Heart right ventricle (tissue), 16 donors: ENCODE measurements at regions not wholly inside any gene's neighbourhood (a gene's known extent, or its start where the extent isn't known, plus 50 kb on each side); places are given as distances from the start of the nearest gene placed in this dataset.

Experiments used
- ATAC-seq, 8 donors: fragments of 200-7000 bp; cut with Tn5 transposase; one replicate each; pipeline ENCODE4 v1.9.1; 2020; ENCODE audit warnings: mild to moderate bottlenecking in 8 of 8, moderate library complexity in 8 of 8, moderate number of reproducible peaks in 1 of 8
- DNase-seq, 2 donors: peaks; one replicate each; pipeline ENCODE4 v3.0.0-alpha.2; 2020
- H3K27ac ChIP-seq, 10 donors: fragments of 200-600 bp; sonication (generic) in 2 of 10; one replicate each; pipeline versions ENCODE4 v1.5.0 to v1.8.0; 2020 to 2022; ENCODE audit warnings: mild to moderate bottlenecking in 3 of 10
- H3K27me3 ChIP-seq, 7 donors: fragments of 200-600 bp; one replicate each; pipeline ENCODE4 v1.8.0; 2021 to 2022; ENCODE audit warnings: mild to moderate bottlenecking in 2 of 7
- H3K36me3 ChIP-seq, 9 donors: fragments of 200-600 bp; sonication (generic) in 1 of 9; one replicate each; pipeline versions ENCODE4 v1.5.0 to v1.8.0; 2020 to 2022; ENCODE audit warnings: mild to moderate bottlenecking in 2 of 9
- H3K4me1 ChIP-seq, 9 donors: fragments of 200-600 bp; sonication (generic) in 1 of 9; one replicate each; pipeline versions ENCODE4 v1.5.0 to v1.8.0; 2020 to 2022; ENCODE audit warnings: mild to moderate bottlenecking in 4 of 9
- H3K4me3 ChIP-seq, 10 donors: fragments of 200-600 bp; sonication (generic) in 2 of 10; one replicate each; pipeline versions ENCODE4 v1.5.0 to v1.8.0; 2020 to 2022; ENCODE audit warnings: mild to moderate bottlenecking in 7 of 10, moderate library complexity in 2 of 10
- H3K9me3 ChIP-seq, 11 donors: fragments of 200-600 bp in 10 of 11; sonication (generic) in 2 of 11; one replicate each; pipeline versions ENCODE4 v1.5.0 to v1.8.0; 2013 to 2022; ENCODE audit warnings: mild to moderate bottlenecking in 2 of 11, control low read depth in 1 of 11, moderate library complexity in 1 of 11
- WGBS, 2 donors: extraction: QIAGEN DNeasy Blood & Tissue Kit; methylation state at CpG; one replicate each; pipeline ENCODE4 v1.1.7; 2013; ENCODE audit warnings: inconsistent platforms in 1 of 2; 5-methylcytosine and 5-hydroxymethylcytosine counted together
- intact Hi-C, 10 donors: fragments of 100-400 bp; cut with DNase I; formaldehyde crosslinking; loops; one replicate each; pipeline versions ENCODE4 v1.11.1 to v1.14.2; 2022
- TF ChIP-seq, protein P1 (sequence below), 9 donors: fragments of 200-600 bp; sonication (generic) in 2 of 9; IDR thresholded peaks; one replicate each; pipeline versions ENCODE4 v1.5.0 to v1.8.0; 2021 to 2022; ENCODE audit warnings: antibody characterized with exemption in 9 of 9, mild to moderate bottlenecking in 5 of 9, moderate library complexity in 1 of 9
- donor health status: Arrhythmogenic right ventricular cardiomyopathy.
- donor health status: ischemic (EF 13 %, LVEDD 7.1; RV severe dilation, severe dysfunction).
- donor health status: healthy with polysubstance abuse.
- donor health status: DM: no; HTN: yes; CAD: no.
- donor health status: DM: no; HTN: no; CAD: no.
- donor health status: ischemic (EF 25% LVEDD 6.9; RV normal size, moderate dysfunction).
- donor health status: ischemic (EF 25% LVEDD 5.7; RV mildly dilated, moderate dysfunction).
- donor health status: healthy.
- donor health status: DM: yes; HTN: yes; CAD: no.
- donor health status: Ischemic cardiomyopathy.
- donor health status: ischemic (EF 35%, LVEDD 5.7; RV mildly dilated, moderate dysfunction).
- donor health status: nonischemic (EF 11% LVEDD 7.7; RV severe dilation, severe dysfunction).
- donor health status: DM: yes; HTN: yes; CAD: no.
- donor health status: PGD.
- donor health status: ischemic (EF 29% LVEDD 5.4; RV normal size, mild dysfunction).
- donor health status: nonischemic (EF 23%, LVEDD 6.1; RV moderate dilation, normal function).

DNA sequence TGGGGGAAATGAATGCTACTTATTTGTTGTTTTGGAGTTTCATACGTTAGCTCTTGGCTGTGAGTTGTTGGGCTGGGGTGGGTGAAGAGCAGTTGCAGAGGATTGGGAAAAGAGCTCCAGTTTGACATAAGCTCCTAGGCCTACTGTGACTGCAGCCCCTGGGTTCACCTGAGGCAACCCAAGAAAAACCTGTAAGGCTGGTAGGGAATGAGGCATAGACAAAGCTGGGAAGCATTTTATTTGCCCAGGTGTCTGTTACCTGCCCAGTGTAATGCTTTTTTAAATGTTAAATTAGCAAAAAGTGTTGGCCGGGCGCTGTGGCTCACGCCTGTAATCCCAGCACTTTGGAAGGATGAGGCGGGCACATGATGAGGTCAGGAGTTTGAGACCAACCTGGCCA lies 160.0 kb downstream of the FHIP1A start:
- Histone ChIP-seq H3K4me3 (no peak overlapping the region), H3K9me3 (no peaks in the 10 kb centered on the region), H3K4me1 (peaks cover 0 to 9% (median 0%) of the 10 kb centered on the region in 9 donors), H3K36me3 (no peaks in the 10 kb centered on the region), H3K27ac (no peak overlapping the region), H3K27me3 (no peaks in the 10 kb centered on the region)
- DNase-seq (no peak), ATAC-seq (no peak)
- WGBS, 2 donors: 90 to 91% methylated on average over 5 of the region's 5 CpGs
- TF ChIP-seq, protein P1, sequence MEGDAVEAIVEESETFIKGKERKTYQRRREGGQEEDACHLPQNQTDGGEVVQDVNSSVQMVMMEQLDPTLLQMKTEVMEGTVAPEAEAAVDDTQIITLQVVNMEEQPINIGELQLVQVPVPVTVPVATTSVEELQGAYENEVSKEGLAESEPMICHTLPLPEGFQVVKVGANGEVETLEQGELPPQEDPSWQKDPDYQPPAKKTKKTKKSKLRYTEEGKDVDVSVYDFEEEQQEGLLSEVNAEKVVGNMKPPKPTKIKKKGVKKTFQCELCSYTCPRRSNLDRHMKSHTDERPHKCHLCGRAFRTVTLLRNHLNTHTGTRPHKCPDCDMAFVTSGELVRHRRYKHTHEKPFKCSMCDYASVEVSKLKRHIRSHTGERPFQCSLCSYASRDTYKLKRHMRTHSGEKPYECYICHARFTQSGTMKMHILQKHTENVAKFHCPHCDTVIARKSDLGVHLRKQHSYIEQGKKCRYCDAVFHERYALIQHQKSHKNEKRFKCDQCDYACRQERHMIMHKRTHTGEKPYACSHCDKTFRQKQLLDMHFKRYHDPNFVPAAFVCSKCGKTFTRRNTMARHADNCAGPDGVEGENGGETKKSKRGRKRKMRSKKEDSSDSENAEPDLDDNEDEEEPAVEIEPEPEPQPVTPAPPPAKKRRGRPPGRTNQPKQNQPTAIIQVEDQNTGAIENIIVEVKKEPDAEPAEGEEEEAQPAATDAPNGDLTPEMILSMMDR (IDR thresholded peaks at IDR 0.05): no peak
- intact Hi-C loops: no loop called here

DNA sequence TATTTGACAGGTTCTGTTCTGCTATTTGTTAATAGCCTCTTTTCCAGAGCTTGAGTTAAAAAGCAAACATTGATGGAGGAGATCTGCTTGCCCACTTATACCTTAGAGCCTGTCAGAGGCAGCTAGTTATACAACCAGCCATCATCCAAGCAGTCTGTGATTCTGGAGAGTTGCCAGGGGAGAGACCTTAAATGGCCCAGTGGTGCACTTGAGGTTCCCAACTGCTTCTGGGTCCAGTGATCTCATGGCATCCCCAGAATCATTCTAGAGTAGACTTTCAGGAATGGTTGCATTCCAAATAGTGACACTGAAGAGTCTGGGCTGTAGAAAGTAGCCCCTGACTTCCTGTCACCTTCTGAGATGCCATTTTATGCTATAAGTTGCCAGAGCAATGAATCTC lies 160.7 kb downstream of the FHIP1A start:
- Histone ChIP-seq H3K4me1 (peaks cover 0 to 9% (median 0%) of the 10 kb centered on the region in 9 donors), H3K36me3 (no peaks in the 10 kb centered on the region), H3K4me3 (no peak overlapping the region), H3K27me3 (no peaks in the 10 kb centered on the region), H3K27ac (no peak overlapping the region), H3K9me3 (no peaks in the 10 kb centered on the region)
- ATAC-seq: peak in 7 of 8 donors; percentile 58 to 84 (median 77)
- intact Hi-C loops: loop anchor here in 1 of 10 donors (10.0 kb wide), 1 partner anchor 175 kb away; no protein-coding TSS in a partner anchor
- peak in 1 of 2 donors; percentile 31 for DNase-seq
- TF ChIP-seq, protein P1 (IDR thresholded peaks at IDR 0.05): no peak

DNA sequence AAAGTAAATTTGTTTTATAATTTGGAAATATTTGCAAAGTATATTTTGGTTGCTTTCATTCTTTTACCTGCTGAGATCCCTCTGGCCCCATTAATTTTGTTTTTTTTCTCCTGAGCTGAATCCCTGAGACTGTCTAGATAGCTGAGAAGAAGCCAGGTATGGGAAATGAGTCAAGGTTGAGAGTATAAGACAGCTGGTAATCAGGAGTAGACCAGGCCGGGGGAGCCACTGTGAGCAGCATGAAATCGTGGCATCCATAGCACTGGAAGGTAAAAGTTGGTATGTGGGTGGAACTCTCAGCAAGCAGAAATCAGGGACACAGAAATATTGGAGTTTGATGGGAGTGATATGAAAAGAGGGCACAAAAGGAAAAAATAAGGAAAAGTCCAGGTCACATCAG lies 164.5 kb downstream of the FHIP1A start:
- Histone ChIP-seq H3K27me3 (no peaks in the 10 kb centered on the region), H3K4me1 (peaks cover 0 to 9% (median 0%) of the 10 kb centered on the region in 9 donors), H3K4me3 (no peak overlapping the region), H3K36me3 (no peaks in the 10 kb centered on the region), H3K27ac (no peak overlapping the region), H3K9me3 (no peaks in the 10 kb centered on the region)
- WGBS, 2 donors: 92 to 94% methylated on average over 2 of the region's 2 CpGs
- DNase-seq: no peak
- TF ChIP-seq, protein P1 (IDR thresholded peaks at IDR 0.05): no peak
- intact Hi-C loops: loop anchor here in 1 of 10 donors (10.0 kb wide), 1 partner anchor 179 kb away; no protein-coding TSS in a partner anchor
- no peak for ATAC-seq

DNA sequence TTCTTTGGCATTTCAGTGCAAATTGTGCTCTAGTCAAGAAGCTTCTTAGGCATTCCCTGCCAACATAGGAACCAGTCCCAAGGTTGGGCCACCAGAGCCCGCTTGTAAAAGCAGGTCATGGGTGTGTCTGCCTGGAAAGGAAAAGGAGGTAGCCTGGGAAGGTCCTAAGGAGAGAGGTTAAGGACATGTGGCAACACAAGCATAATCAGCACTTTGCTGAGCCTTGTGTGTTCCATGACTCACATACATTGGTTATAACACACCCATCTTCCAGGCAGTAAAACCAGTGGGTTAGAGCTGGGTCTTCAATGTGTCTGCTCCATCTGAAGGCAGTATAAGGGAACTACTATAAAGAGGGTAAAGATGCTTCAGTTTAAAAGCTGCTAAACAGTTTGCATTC lies 165.0 kb downstream of the FHIP1A start:
- no peaks in the 10 kb centered on the region for H3K9me3 ChIP-seq
- H3K27ac ChIP-seq: no peak overlapping the region
- H3K4me1 ChIP-seq: peaks cover 0 to 9% (median 0%) of the 10 kb centered on the region in 9 donors
- WGBS, 2 donors: 76 to 83% methylated on average over 1 of the region's 1 CpG
- no peaks in the 10 kb centered on the region for H3K36me3 ChIP-seq
- H3K27me3 ChIP-seq: no peaks in the 10 kb centered on the region
- no peak overlapping the region for H3K4me3 ChIP-seq
- TF ChIP-seq, protein P1 (IDR thresholded peaks at IDR 0.05): no peak
- ATAC-seq (no peak), DNase-seq (no peak)
- intact Hi-C loops: loop anchor here in 1 of 10 donors (10.0 kb wide), 1 partner anchor 179 kb away; no protein-coding TSS in a partner anchor
